AG04449 (cell line): ENCODE measurements at regions not wholly inside any gene's neighbourhood (a gene's known extent, or its start where the extent isn't known, plus 50 kb on each side); places are given as distances from the start of the nearest gene placed in this dataset.

Experiments
- CTCF ChIA-PET: fragments of 350-600 bp; formaldehyde crosslinking; extraction: SDS; loops from one replicate; lab custom pipeline; 2021; ENCODE audit warnings: antibody characterized with exemption; lab: Yijun Ruan, JAX
- POLR2A ChIA-PET: fragments of 400-600, 350-600 bp; formaldehyde crosslinking; extraction: SDS; loops from one replicate; lab custom pipeline; 2020; ENCODE audit warnings: antibody characterized with exemption, inconsistent platforms; lab: Yijun Ruan, JAX
- DNase-seq: peaks from one replicate; pipeline ENCODE4 v3.0.0-alpha.2; 2010; ENCODE audit warnings: low read depth, low spot score
- H3K4me3 ChIP-seq: 2 replicates; pipeline ENCODE4 v1.5.1; 2011; ENCODE audit warnings: low read depth, mild to moderate bottlenecking, control low read depth, low read length
- CTCF ChIP-seq: IDR thresholded peaks from one replicate; pipeline ENCODE4 v1.5.1; 2011; ENCODE audit warnings: mild to moderate bottlenecking, moderate library complexity, low read length, control low read depth, inconsistent platforms; ENCODE audit not compliant: insufficient read depth; ENCODE audit errors: missing control alignments

GRCh38 chr1:79928901-79929300, 922.4 kb upstream of the ADGRL4 start:
- no peak for DNase-seq
- no peak overlapping the region for H3K4me3 ChIP-seq
- no peak for TF ChIP-seq CTCF
- ChIA-PET CTCF (no interaction called here), POLR2A (no interaction called here)

GRCh38 chr1:79920960-79921669, 914.6 kb upstream of the ADGRL4 start:
- ChIA-PET CTCF (no interaction called here), POLR2A (no interaction called here)
- DNase-seq: no peak
- H3K4me3 ChIP-seq: no peak overlapping the region
- no peak for TF ChIP-seq CTCF

- no peak for DNase-seq
- TF ChIP-seq CTCF: no peak
- ChIA-PET CTCF (no interaction called here), POLR2A (no interaction called here)
- H3K4me3 ChIP-seq: no peak overlapping the region
Measured at GRCh38 chr1:79914896-79915295, 908.4 kb upstream of the ADGRL4 start.

- no peak overlapping the region for H3K4me3 ChIP-seq
- TF ChIP-seq CTCF: no peak
- CTCF ChIA-PET: no interaction called here
- no peak for DNase-seq
- POLR2A ChIA-PET: no interaction called here
Measured at GRCh38 chr1:79912813-79913212, 906.3 kb upstream of the ADGRL4 start.

- no peak for TF ChIP-seq CTCF
- DNase-seq: no peak
- H3K4me3 ChIP-seq: no peak overlapping the region
- ChIA-PET POLR2A (no interaction called here), CTCF (no interaction called here)
Measured at GRCh38 chr1:79903321-79903720, 896.8 kb upstream of the ADGRL4 start.

- H3K4me3 ChIP-seq: no peak overlapping the region
- no peak for DNase-seq
- CTCF ChIA-PET: no interaction called here
- no peak for TF ChIP-seq CTCF
- POLR2A ChIA-PET: no interaction called here
Measured at GRCh38 chr1:79902418-79902817, 895.9 kb upstream of the ADGRL4 start.
